ENCODE measurements at regions not wholly inside any gene's neighbourhood (a gene's known extent, or its start where the extent isn't known, plus 50 kb on each side); places are given as distances from the start of the nearest gene placed in this dataset.

- intact Hi-C loops (cut with DNase I): no loop called here
- H3K27me3 ChIP-seq: no peaks in the 10 kb centered on the region
- no peak overlapping the region for H3K27ac ChIP-seq
- TF ChIP-seq POLR2A (IDR thresholded peaks at IDR 0.05): no peak
- no peak for TF ChIP-seq EP300 (IDR thresholded peaks at IDR 0.05)
- TF ChIP-seq CTCF (IDR thresholded peaks at IDR 0.05): no peak
- 84 to 87% (median 84%) methylated on average over 4 of the region's 4 CpGs for WGBS, 3 donors
- H3K4me1 ChIP-seq (ENCODE audit: insufficient read depth): no peaks in the 10 kb centered on the region
- no peak for DNase-seq
- H3K36me3 ChIP-seq: no peaks in the 10 kb centered on the region
- H3K4me3 ChIP-seq: no peak overlapping the region
- H3K9me3 ChIP-seq: no peaks in the 10 kb centered on the region
Measured at GRCh38 chr4:19675172-19675811, 576.4 kb upstream of the SLIT2 start.

GRCh38 chr4:19659101-19659500 is 592.6 kb upstream of the SLIT2 start:
- DNase-seq: no peak
- H3K4me1 ChIP-seq (ENCODE audit: insufficient read depth): no peaks in the 10 kb centered on the region
- no peaks in the 10 kb centered on the region for H3K36me3 ChIP-seq
- intact Hi-C loops (cut with DNase I): no loop called here
- no peaks in the 10 kb centered on the region for H3K9me3 ChIP-seq
- H3K27ac ChIP-seq: no peak overlapping the region
- no peak for TF ChIP-seq EP300 (IDR thresholded peaks at IDR 0.05)
- no peak for TF ChIP-seq POLR2A (IDR thresholded peaks at IDR 0.05)
- TF ChIP-seq CTCF (IDR thresholded peaks at IDR 0.05): no peak
- WGBS, 3 donors: 92 to 93% (median 93%) methylated on average over 5 of the region's 5 CpGs
- no peak overlapping the region for H3K4me3 ChIP-seq
- H3K27me3 ChIP-seq: no peaks in the 10 kb centered on the region

GRCh38 chr4:19657856-19658255 is 593.8 kb upstream of the SLIT2 start:
- Histone ChIP-seq H3K4me3 (no peak overlapping the region), H3K27me3 (no peaks in the 10 kb centered on the region), H3K4me1 (ENCODE audit: insufficient read depth) (no peaks in the 10 kb centered on the region), H3K27ac (no peak overlapping the region), H3K9me3 (no peaks in the 10 kb centered on the region), H3K36me3 (no peaks in the 10 kb centered on the region)
- DNase-seq: no peak
- TF ChIP-seq EP300 (IDR thresholded peaks at IDR 0.05) (no peak), POLR2A (IDR thresholded peaks at IDR 0.05) (no peak), CTCF (IDR thresholded peaks at IDR 0.05) (no peak)
- intact Hi-C loops (cut with DNase I): no loop called here
- 75 to 83% (median 78%) methylated on average over 3 of the region's 3 CpGs for WGBS, 3 donors

GRCh38 chr4:19655666-19656065 is 596.0 kb upstream of the SLIT2 start:
- no peaks in the 10 kb centered on the region for H3K27me3 ChIP-seq
- no peak for DNase-seq
- TF ChIP-seq CTCF (IDR thresholded peaks at IDR 0.05) (no peak), POLR2A (IDR thresholded peaks at IDR 0.05) (no peak), EP300 (IDR thresholded peaks at IDR 0.05) (no peak)
- H3K36me3 ChIP-seq: no peaks in the 10 kb centered on the region
- H3K9me3 ChIP-seq: no peaks in the 10 kb centered on the region
- H3K4me1 ChIP-seq (ENCODE audit: insufficient read depth): no peaks in the 10 kb centered on the region
- H3K4me3 ChIP-seq: no peak overlapping the region
- H3K27ac ChIP-seq: no peak overlapping the region
- 90 to 94% (median 92%) methylated on average over 5 of the region's 5 CpGs for WGBS, 3 donors
- intact Hi-C loops (cut with DNase I): no loop called here
